ENCODE measurements at regions not wholly inside any gene's neighbourhood (a gene's known extent, or its start where the extent isn't known, plus 50 kb on each side); places are given as distances from the start of the nearest gene placed in this dataset.

GRCh38 chr5:61970218-61970617 lies 335.8 kb upstream of the KIF2A start:
- TF ChIP-seq CTCF (IDR thresholded peaks at IDR 0.05) (no peak), POLR2A (IDR thresholded peaks at IDR 0.05) (no peak), POLR2AphosphoS5 (IDR thresholded peaks at IDR 0.05) (no peak), EP300 (IDR thresholded peaks at IDR 0.05) (no peak)

All from sigmoid colon (tissue), 4 donors.